Activated naive CD8-positive, alpha-beta T cell treated with anti-CD3 and anti-CD28 coated beads, Interleukin-2, amount 10 ng/mL, durations not matched to agents 7 days and 5 days (primary cell): ENCODE measurements at regions not wholly inside any gene's neighbourhood (a gene's known extent, or its start where the extent isn't known, plus 50 kb on each side); places are given as distances from the start of the nearest gene placed in this dataset.
"Not testable (repeated sequence)": the region's sequence is repeated elsewhere in the genome, so short reads cannot be mapped to it uniquely, and the experiment has no call there.

Source experiments
- ATAC-seq: fragments of 150-1000 bp; cut with Tn5 transposase; one replicate; pipeline ENCODE4 v1.10.0; 2021; ENCODE audit warnings: low read depth, moderate library complexity
- POLR2A ChIA-PET: fragments of 350-600 bp; sonication (Branson Sonifier 250); formaldehyde crosslinking; loops from one replicate; lab custom pipeline; 2021; ENCODE audit warnings: antibody characterized with exemption; lab: Charles Lee
- DNase-seq: peaks from one replicate; pipeline ENCODE4 v3.0.0; 2021
- H3K27ac Mint-ChIP-seq: one replicate; pipeline ENCODE4 v1.8.0; 2022; ENCODE audit warnings: mild to moderate bottlenecking, mixed read lengths
- H3K27me3 Mint-ChIP-seq: one replicate; pipeline ENCODE4 v1.8.0; 2022; ENCODE audit warnings: mild to moderate bottlenecking, moderate library complexity, mixed read lengths
- H3K36me3 Mint-ChIP-seq: one replicate; pipeline ENCODE4 v1.8.0; 2021; ENCODE audit warnings: mild to moderate bottlenecking, mixed read lengths
- H3K4me1 Mint-ChIP-seq: one replicate; pipeline ENCODE4 v1.8.0; 2021; ENCODE audit warnings: mixed read lengths
- H3K4me3 Mint-ChIP-seq: one replicate; pipeline ENCODE4 v1.8.0; 2022; ENCODE audit warnings: mild to moderate bottlenecking, moderate library complexity, mixed read lengths
- H3K9me3 Mint-ChIP-seq: one replicate; pipeline ENCODE4 v1.8.0; 2021; ENCODE audit warnings: mixed read lengths

- ATAC-seq, POLR2A ChIA-PET, DNase-seq, H3K4me3 Mint-ChIP-seq, H3K27ac Mint-ChIP-seq, H3K4me1 Mint-ChIP-seq, H3K27me3 Mint-ChIP-seq, H3K9me3 Mint-ChIP-seq, H3K36me3 Mint-ChIP-seq: not testable (repeated sequence)
Observed at GRCh38 chr13:37280231-37280630, 174.8 kb upstream of the CSNK1A1L start.

DNA sequence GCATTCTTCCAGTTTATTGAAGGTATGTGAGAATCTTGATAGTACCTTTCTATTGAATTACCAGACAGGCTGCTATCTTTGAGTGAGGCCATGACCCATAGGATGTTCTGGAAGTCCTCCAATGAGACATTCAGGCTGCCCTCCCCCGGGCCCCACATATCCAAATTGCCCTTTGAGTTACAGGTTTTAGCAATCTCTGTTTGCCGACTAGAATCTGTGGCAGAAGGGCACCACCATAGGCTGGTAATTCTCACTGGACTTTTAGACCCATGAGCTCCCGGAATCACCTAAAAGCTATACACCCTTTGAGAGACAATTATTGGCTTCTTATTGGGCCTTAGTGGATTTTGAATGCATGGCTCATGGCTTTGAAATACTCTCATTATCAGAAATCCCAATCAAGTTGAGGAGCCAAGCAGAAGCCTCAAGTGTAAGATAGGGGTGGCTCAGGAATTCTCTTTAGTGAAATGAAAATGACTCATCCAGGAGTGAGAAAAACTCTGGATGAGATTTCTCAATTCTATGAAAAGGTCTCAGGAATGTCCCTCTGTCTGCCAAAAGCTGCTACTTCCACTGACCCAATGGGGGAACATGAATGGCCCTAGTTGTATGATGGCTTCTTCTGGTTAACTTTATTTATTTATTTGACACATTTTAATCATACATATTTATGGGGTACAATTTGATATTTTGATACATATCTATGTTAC, 172.1 kb upstream of the CSNK1A1L start:
- Mint-ChIP-seq H3K4me3 (no peak overlapping the region), H3K27me3 (no peaks in the 10 kb centered on the region), H3K4me1 (no peaks in the 10 kb centered on the region), H3K36me3 (no peaks in the 10 kb centered on the region), H3K9me3 (peaks cover 5% of the 10 kb centered on the region), H3K27ac (no peak overlapping the region)
- ATAC-seq (no peak), DNase-seq (no peak)
- POLR2A ChIA-PET = no interaction called here

GRCh38 chr13:37277007-37277406, 171.5 kb upstream of the CSNK1A1L start:
- Mint-ChIP-seq H3K4me1 (no peaks in the 10 kb centered on the region), H3K36me3 (no peaks in the 10 kb centered on the region), H3K27me3 (no peaks in the 10 kb centered on the region), H3K27ac (no peak overlapping the region), H3K4me3 (no peak overlapping the region), H3K9me3 (peaks cover 5% of the 10 kb centered on the region)
- POLR2A ChIA-PET = no interaction called here
- DNase-seq = no peak
- no peak for ATAC-seq

DNA sequence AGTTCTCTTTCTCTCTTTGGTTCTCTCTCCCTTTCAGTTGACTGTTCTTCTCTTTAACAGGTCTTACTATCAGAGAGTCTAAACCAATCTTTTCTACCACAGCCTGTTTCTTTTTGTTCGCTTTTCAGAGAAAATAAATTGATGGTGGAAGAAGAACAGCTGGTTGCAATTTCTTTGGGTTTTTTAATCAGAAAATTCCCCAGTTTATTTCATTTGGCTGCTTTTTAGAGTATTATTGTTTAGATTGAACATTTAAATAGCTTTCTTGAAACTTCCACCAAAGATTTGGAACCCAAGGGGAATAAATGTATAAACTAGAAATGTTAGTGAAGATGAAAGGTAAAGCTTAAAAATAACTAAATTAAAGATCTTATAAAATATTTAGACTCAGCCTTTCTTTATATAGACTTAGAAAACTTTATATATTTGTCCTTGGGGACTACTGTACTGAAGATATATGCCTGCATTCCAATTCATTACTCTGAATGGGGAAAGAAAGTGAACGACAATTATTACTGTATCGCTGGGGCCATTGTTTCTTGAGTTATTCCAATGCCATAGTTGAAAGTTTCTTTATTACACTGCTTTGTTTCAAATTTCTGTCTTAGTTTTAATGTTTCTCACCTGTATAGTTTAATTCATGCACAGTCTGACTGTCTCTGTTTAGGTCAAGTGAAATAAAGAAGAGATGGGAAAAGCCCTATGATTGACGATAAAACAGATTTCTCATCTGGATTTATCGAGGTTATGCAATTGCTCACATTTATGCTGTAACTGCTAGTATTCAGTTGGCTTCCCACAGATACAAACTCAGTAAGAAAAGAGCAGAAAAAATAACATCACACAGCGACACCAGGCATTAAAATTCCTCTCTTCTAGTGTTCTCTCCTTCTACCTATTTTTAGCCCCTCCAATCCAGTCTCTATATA, 169.4 kb upstream of the CSNK1A1L start:
- Mint-ChIP-seq H3K27ac (no peak overlapping the region), H3K9me3 (peaks cover 5% of the 10 kb centered on the region), H3K27me3 (no peaks in the 10 kb centered on the region), H3K4me1 (no peaks in the 10 kb centered on the region), H3K36me3 (no peaks in the 10 kb centered on the region), H3K4me3 (no peak overlapping the region)
- DNase-seq (no peak), ATAC-seq (no peak)
- POLR2A ChIA-PET = no interaction called here

GRCh38 chr13:37273836-37274235, 168.4 kb upstream of the CSNK1A1L start:
- no peak for DNase-seq
- H3K4me3 Mint-ChIP-seq = no peak overlapping the region
- no peaks in the 10 kb centered on the region for H3K36me3 Mint-ChIP-seq
- H3K27me3 Mint-ChIP-seq = no peaks in the 10 kb centered on the region
- POLR2A ChIA-PET = no interaction called here
- no peak for ATAC-seq
- H3K4me1 Mint-ChIP-seq = no peaks in the 10 kb centered on the region
- peaks cover 2% of the 10 kb centered on the region for H3K9me3 Mint-ChIP-seq
- H3K27ac Mint-ChIP-seq = no peak overlapping the region

DNA sequence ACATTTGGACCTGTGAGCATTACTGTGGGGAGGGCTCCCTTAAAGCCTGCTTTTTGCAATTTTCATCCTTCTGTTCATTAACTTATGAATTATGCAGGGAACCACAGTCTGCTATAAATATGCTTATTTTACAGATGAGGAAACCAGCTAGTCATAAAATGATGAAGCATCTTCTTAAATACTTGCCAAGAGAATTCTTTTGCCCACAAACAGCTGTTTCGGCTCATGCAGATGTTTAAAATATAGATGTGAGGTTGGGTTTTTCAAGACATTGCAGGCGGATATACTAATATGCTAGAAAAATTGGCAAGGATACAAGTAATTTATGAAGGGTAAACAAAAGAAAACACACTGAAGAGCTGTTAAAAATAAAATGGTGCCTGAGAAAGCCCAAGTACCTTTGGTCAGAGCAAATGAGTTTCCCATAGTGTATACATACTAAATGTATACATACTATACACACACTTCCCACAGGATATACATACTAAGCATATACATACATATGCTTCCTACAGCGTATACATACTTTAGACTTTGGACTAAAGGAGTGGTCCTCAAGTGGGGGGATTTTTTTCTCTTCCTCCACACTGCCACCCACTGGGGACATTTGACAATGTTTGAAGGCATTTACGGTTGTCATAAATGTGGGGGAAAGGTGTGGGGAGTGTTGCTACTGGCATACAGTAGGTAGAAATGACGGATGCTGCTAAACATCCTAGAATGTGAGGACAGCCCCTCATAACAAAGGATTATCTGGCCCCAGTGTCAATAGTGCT, 164.9 kb upstream of the CSNK1A1L start:
- POLR2A ChIA-PET = no interaction called here
- no peak overlapping the region for H3K27ac Mint-ChIP-seq
- no peaks in the 10 kb centered on the region for H3K36me3 Mint-ChIP-seq
- no peaks in the 10 kb centered on the region for H3K9me3 Mint-ChIP-seq
- no peak for ATAC-seq
- no peak for DNase-seq
- H3K27me3 Mint-ChIP-seq = no peaks in the 10 kb centered on the region
- H3K4me1 Mint-ChIP-seq = no peaks in the 10 kb centered on the region
- H3K4me3 Mint-ChIP-seq = no peak overlapping the region

GRCh38 chr13:37263871-37264270, 158.4 kb upstream of the CSNK1A1L start:
- POLR2A ChIA-PET = no interaction called here
- ATAC-seq = no peak
- H3K27me3 Mint-ChIP-seq = no peaks in the 10 kb centered on the region
- no peaks in the 10 kb centered on the region for H3K4me1 Mint-ChIP-seq
- no peaks in the 10 kb centered on the region for H3K36me3 Mint-ChIP-seq
- H3K9me3 Mint-ChIP-seq = peaks cover 5% of the 10 kb centered on the region
- H3K27ac Mint-ChIP-seq = no peak overlapping the region
- no peak overlapping the region for H3K4me3 Mint-ChIP-seq
- DNase-seq = no peak

- no peak overlapping the region for H3K4me3 Mint-ChIP-seq
Observed at GRCh38 chr13:37257706-37258105, 152.2 kb upstream of the CSNK1A1L start.

GRCh38 chr13:37257051-37257450, 151.6 kb upstream of the CSNK1A1L start:
- Mint-ChIP-seq H3K4me1 (no peaks in the 10 kb centered on the region), H3K27ac (no peak overlapping the region), H3K4me3 (no peak overlapping the region), H3K27me3 (no peaks in the 10 kb centered on the region), H3K36me3 (no peaks in the 10 kb centered on the region), H3K9me3 (peaks cover 5% of the 10 kb centered on the region)
- POLR2A ChIA-PET = no interaction called here
- no peak for ATAC-seq
- no peak for DNase-seq

More at GRCh38 chr13:37257706-37258105, 152.2 kb upstream of the CSNK1A1L start:
- Mint-ChIP-seq H3K9me3 (peaks cover 6% of the 10 kb centered on the region), H3K36me3 (no peaks in the 10 kb centered on the region), H3K27ac (no peak overlapping the region), H3K27me3 (no peaks in the 10 kb centered on the region), H3K4me1 (no peaks in the 10 kb centered on the region)
- POLR2A ChIA-PET = no interaction called here
- ATAC-seq (no peak), DNase-seq (no peak)

DNA sequence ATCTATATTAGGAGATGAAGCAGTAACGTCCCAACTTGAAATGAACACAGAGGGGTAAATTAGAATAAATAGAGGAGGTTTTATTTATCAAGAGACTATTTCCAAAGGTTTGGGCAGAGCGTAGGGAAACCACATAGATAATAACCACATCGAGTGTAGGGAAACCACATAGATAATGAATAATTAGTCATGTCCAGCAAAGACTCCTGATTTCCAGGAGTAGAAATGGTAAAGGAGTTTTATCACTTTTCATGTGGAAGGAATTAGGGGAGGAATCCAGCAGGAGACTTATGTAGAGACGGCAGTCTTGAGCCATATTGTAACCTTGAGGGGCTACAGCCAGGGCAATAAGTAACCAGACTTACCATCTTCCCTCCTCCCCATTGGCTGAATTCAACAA, 136.3 kb upstream of the CSNK1A1L start:
- no peak for DNase-seq
- no peaks in the 10 kb centered on the region for H3K27me3 Mint-ChIP-seq
- H3K4me3 Mint-ChIP-seq = no peak overlapping the region
- POLR2A ChIA-PET = no interaction called here
- ATAC-seq = no peak
- H3K27ac Mint-ChIP-seq = no peak overlapping the region
- no peaks in the 10 kb centered on the region for H3K4me1 Mint-ChIP-seq
- H3K9me3 Mint-ChIP-seq = peaks cover 4% of the 10 kb centered on the region
- H3K36me3 Mint-ChIP-seq = no peaks in the 10 kb centered on the region

- Mint-ChIP-seq H3K4me3 (no peak overlapping the region), H3K27me3 (no peaks in the 10 kb centered on the region), H3K27ac (no peak overlapping the region), H3K36me3 (no peaks in the 10 kb centered on the region), H3K9me3 (peaks cover 10% of the 10 kb centered on the region), H3K4me1 (no peaks in the 10 kb centered on the region)
- DNase-seq (no peak), ATAC-seq (no peak)
- POLR2A ChIA-PET = no interaction called here
Observed at GRCh38 chr13:37230346-37230745, 124.9 kb upstream of the CSNK1A1L start.

- Mint-ChIP-seq H3K9me3 (peaks cover 10% of the 10 kb centered on the region), H3K36me3 (no peaks in the 10 kb centered on the region), H3K27ac (no peak overlapping the region), H3K4me1 (no peaks in the 10 kb centered on the region), H3K27me3 (no peaks in the 10 kb centered on the region), H3K4me3 (no peak overlapping the region)
- no peak for DNase-seq
- POLR2A ChIA-PET = no interaction called here
- no peak for ATAC-seq
Observed at GRCh38 chr13:37229931-37230330, 124.5 kb upstream of the CSNK1A1L start.

DNA sequence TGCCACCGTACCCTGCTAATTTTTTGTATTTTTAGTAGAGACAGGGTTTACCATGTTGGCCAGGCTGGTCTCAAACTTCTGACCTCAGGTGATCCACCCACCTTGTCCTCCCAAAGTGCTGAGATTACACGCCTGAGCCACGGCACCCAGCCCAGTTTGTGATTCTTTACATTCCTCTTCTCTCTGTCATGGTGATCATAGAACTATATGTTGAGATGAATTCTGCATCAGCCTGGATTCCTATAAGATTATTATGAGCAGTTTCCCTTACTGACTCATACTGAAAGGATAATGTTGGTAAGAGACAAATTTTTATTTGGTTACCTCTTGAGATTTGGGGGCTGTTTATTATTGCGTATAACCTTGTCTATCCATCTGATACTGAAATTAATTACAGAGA, 121.5 kb upstream of the CSNK1A1L start:
- Mint-ChIP-seq H3K9me3 (peaks cover 7% of the 10 kb centered on the region), H3K4me3 (no peak overlapping the region), H3K27ac (no peak overlapping the region), H3K4me1 (no peaks in the 10 kb centered on the region), H3K27me3 (no peaks in the 10 kb centered on the region), H3K36me3 (no peaks in the 10 kb centered on the region)
- DNase-seq = no peak
- POLR2A ChIA-PET = no interaction called here
- ATAC-seq = no peak
